ENCODE measurements at regions not wholly inside any gene's neighbourhood (a gene's known extent, or its start where the extent isn't known, plus 50 kb on each side); places are given as distances from the start of the nearest gene placed in this dataset.
A peak's percentile ranks its signal among the peaks of the same experiment; 100 is the strongest.
"Not testable (repeated sequence)": the region's sequence is repeated elsewhere in the genome, so short reads cannot be mapped to it uniquely, and the experiment has no call there.

- not testable (repeated sequence) for H3K4me3 ChIP-seq (ENCODE audit: control insufficient read depth, low read depth, low read length); DNase-seq (ENCODE audit: low read depth)
These were observed 99.5 kb upstream of the GPR39 start for GRCh38 chr2:132317026-132317680.

- DNase-seq (ENCODE audit: low read depth); H3K4me3 ChIP-seq (ENCODE audit: control insufficient read depth, low read depth, low read length): not testable (repeated sequence)
These were observed 98.1 kb upstream of the GPR39 start for GRCh38 chr2:132318481-132318880.

GRCh38 chr2:132324005-132324404, 92.6 kb upstream of the GPR39 start:
- DNase-seq (ENCODE audit: low read depth); H3K4me3 ChIP-seq (ENCODE audit: control insufficient read depth, low read depth, low read length): not testable (repeated sequence)

GRCh38 chr2:132332345-132333033, 84.1 kb upstream of the GPR39 start:
- DNase-seq (ENCODE audit: low read depth); H3K4me3 ChIP-seq (ENCODE audit: control insufficient read depth, low read depth, low read length): not testable (repeated sequence)

GRCh38 chr2:132337135-132337534, 79.5 kb upstream of the GPR39 start:
- not testable (repeated sequence) for H3K4me3 ChIP-seq (ENCODE audit: control insufficient read depth, low read depth, low read length); DNase-seq (ENCODE audit: low read depth)

- DNase-seq (ENCODE audit: low read depth); H3K4me3 ChIP-seq (ENCODE audit: control insufficient read depth, low read depth, low read length): not testable (repeated sequence)
These were observed 78.8 kb upstream of the GPR39 start for GRCh38 chr2:132337844-132338243.

- peak overlapping the region; percentile 41 for H3K4me3 ChIP-seq (ENCODE audit: control insufficient read depth, low read depth, low read length)
- peak; percentile 24 for DNase-seq (ENCODE audit: low read depth)
These were observed 69.4 kb upstream of the GPR39 start for GRCh38 chr2:132347041-132347780.

GRCh38 chr2:132349092-132349687, 67.4 kb upstream of the GPR39 start:
- H3K4me3 ChIP-seq (ENCODE audit: control insufficient read depth, low read depth, low read length); DNase-seq (ENCODE audit: low read depth): not testable (repeated sequence)
- TF ChIP-seq CTCF (IDR thresholded peaks at IDR 0.05; ENCODE audit: control insufficient read depth, insufficient read depth, low read depth, low read length, missing control alignments): peak; percentile 73

GRCh38 chr2:132351668-132352067, 64.9 kb upstream of the GPR39 start:
- H3K4me3 ChIP-seq (ENCODE audit: control insufficient read depth, low read depth, low read length); DNase-seq (ENCODE audit: low read depth): not testable (repeated sequence)

- not testable (repeated sequence) for DNase-seq (ENCODE audit: low read depth)
- H3K4me3 ChIP-seq (ENCODE audit: control insufficient read depth, low read depth, low read length): peak overlapping the region; percentile 36
These were observed 64.1 kb upstream of the GPR39 start for GRCh38 chr2:132352481-132353001.

- H3K4me3 ChIP-seq (ENCODE audit: control insufficient read depth, low read depth, low read length): peak overlapping the region; percentile 36
- not testable (repeated sequence) for DNase-seq (ENCODE audit: low read depth)
These were observed 63.2 kb upstream of the GPR39 start for GRCh38 chr2:132353380-132353779.

GRCh38 chr2:132360964-132361363, 55.6 kb upstream of the GPR39 start:
- not testable (repeated sequence) for DNase-seq (ENCODE audit: low read depth); H3K4me3 ChIP-seq (ENCODE audit: control insufficient read depth, low read depth, low read length)

- not testable (repeated sequence) for DNase-seq (ENCODE audit: low read depth); H3K4me3 ChIP-seq (ENCODE audit: control insufficient read depth, low read depth, low read length)
These were observed 55.1 kb upstream of the GPR39 start for GRCh38 chr2:132361498-132361897.

- DNase-seq (ENCODE audit: low read depth): not testable (repeated sequence)
These were observed 53.3 kb upstream of the GPR39 start for GRCh38 chr2:132363352-132363751.

GRCh38 chr2:132365963-132366362, 50.6 kb upstream of the GPR39 start:
- H3K4me3 ChIP-seq (ENCODE audit: control insufficient read depth, low read depth, low read length); DNase-seq (ENCODE audit: low read depth): not testable (repeated sequence)

More at GRCh38 chr2:132363352-132363751, 53.3 kb upstream of the GPR39 start:
- H3K4me3 ChIP-seq (ENCODE audit: control insufficient read depth, low read depth, low read length): not testable (repeated sequence)
